Psoas muscle (tissue), 7 donors: ENCODE measurements at regions not wholly inside any gene's neighbourhood (a gene's known extent, or its start where the extent isn't known, plus 50 kb on each side); places are given as distances from the start of the nearest gene placed in this dataset.

ENCODE experiments used
- ATAC-seq, 4 donors: fragments of 200-7000 bp; cut with Tn5 transposase; one replicate each; pipeline ENCODE4 v1.9.1; 2020; ENCODE audit warnings: moderate library complexity in 3 of 4, mild to moderate bottlenecking in 2 of 4
- DNase-seq, 2 donors: peaks; one replicate each; pipeline ENCODE4 v3.0.0-alpha.2; 2020
- H3K27ac ChIP-seq: fragments of 200-600 bp; one replicate; pipeline ENCODE4 v1.8.0; 2022
- H3K27me3 ChIP-seq, 3 donors: fragments of 200-600 bp in 1 of 3; one replicate each; pipeline versions ENCODE4 v1.6.1 to v1.8.0; 2013 to 2022; ENCODE audit warnings: low read length in 2 of 3, mild to moderate bottlenecking in 2 of 3, moderate library complexity in 1 of 3; ENCODE audit not compliant: insufficient read depth in 3 of 3
- H3K36me3 ChIP-seq, 2 donors: fragments of 200-600 bp in 1 of 2; one replicate each; pipeline versions ENCODE4 v1.6.1 to v1.8.0; 2013 to 2022; ENCODE audit warnings: low read depth in 1 of 2, mild to moderate bottlenecking in 1 of 2, moderate library complexity in 1 of 2; ENCODE audit not compliant: insufficient read depth in 1 of 2
- H3K4me1 ChIP-seq: fragments of 200-600 bp; one replicate; pipeline ENCODE4 v1.8.0; 2022
- H3K4me3 ChIP-seq: fragments of 200-600 bp; one replicate; pipeline ENCODE4 v1.8.0; 2022; ENCODE audit warnings: mild to moderate bottlenecking
- H3K9me3 ChIP-seq: fragments of 200-600 bp; one replicate; pipeline ENCODE4 v1.8.0; 2022
- WGBS, 3 donors: extraction: QIAGEN DNeasy Blood & Tissue Kit; methylation state at CpG; one replicate each; pipeline versions ENCODE4 v1.1.6 to v1.1.7; 2013; 5-methylcytosine and 5-hydroxymethylcytosine counted together
- intact Hi-C, 2 donors: fragments of 100-400 bp; cut with DNase I; formaldehyde crosslinking; loops; one replicate each; pipeline versions ENCODE4 v1.11.0 to v1.14.2; 2022
- TF ChIP-seq, protein P1 (sequence below): fragments of 200-600 bp; IDR thresholded peaks from one replicate; pipeline ENCODE4 v1.8.0; 2022; ENCODE audit warnings: antibody characterized with exemption
- donor health status: healthy with polysubstance abuse.
- donor health status: DM: no; HTN: no; CAD: no; lungs with moderate emphysema.
- donor health status: Bipolar disorder and iron deficiency.
- donor health status: healthy.
- donor health status: DM: yes; HTN: yes; CAD: no.
- donor health status: DM: no; HTN: no; CAD: no.
- donor health status: DM: yes; HTN: yes; CAD: no.

GRCh38 chr2:163312713-163313112 lies 423.1 kb downstream of the FIGN start:
- Histone ChIP-seq H3K9me3 (no peaks in the 10 kb centered on the region), H3K4me3 (no peak overlapping the region), H3K4me1 (no peaks in the 10 kb centered on the region), H3K27ac (no peak overlapping the region), H3K27me3 (peaks cover 0 to 2% (median 0%) of the 10 kb centered on the region in 3 donors), H3K36me3 (no peaks in the 10 kb centered on the region)
- 0 to 24% (median 10%) methylated on average over 1 of the region's 1 CpG for WGBS, 3 donors
- TF ChIP-seq, protein P1, sequence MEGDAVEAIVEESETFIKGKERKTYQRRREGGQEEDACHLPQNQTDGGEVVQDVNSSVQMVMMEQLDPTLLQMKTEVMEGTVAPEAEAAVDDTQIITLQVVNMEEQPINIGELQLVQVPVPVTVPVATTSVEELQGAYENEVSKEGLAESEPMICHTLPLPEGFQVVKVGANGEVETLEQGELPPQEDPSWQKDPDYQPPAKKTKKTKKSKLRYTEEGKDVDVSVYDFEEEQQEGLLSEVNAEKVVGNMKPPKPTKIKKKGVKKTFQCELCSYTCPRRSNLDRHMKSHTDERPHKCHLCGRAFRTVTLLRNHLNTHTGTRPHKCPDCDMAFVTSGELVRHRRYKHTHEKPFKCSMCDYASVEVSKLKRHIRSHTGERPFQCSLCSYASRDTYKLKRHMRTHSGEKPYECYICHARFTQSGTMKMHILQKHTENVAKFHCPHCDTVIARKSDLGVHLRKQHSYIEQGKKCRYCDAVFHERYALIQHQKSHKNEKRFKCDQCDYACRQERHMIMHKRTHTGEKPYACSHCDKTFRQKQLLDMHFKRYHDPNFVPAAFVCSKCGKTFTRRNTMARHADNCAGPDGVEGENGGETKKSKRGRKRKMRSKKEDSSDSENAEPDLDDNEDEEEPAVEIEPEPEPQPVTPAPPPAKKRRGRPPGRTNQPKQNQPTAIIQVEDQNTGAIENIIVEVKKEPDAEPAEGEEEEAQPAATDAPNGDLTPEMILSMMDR = no peak
- no peak for DNase-seq
- intact Hi-C loops = no loop called here
- ATAC-seq = no peak

DNA sequence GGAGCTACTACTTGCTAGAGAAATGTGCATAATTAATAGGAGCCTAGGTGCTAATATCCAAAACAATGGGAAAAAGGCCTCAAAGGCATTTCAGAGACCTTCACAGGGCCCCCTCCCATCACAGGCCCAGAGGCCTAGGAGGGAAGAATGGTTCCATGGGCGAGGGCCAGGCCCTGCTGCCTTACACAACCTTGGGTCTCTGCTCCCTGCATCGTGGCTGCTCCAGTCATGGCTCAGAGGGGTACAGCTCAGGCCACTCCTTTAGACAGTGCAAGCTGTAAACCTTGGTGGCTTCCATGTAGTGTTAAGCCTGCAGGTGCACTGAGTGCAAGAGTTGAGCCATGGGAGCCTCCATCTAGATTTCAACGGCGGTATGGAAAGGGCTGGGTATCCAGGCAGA lies 429.2 kb downstream of the FIGN start:
- H3K4me3 ChIP-seq = no peak overlapping the region
- no peaks in the 10 kb centered on the region for H3K36me3 ChIP-seq
- intact Hi-C loops = no loop called here
- DNase-seq = no peak
- no peaks in the 10 kb centered on the region for H3K4me1 ChIP-seq
- whole genome bisulfite sequencing, 3 donors = 83 to 86% (median 85%) methylated on average over 4 of the region's 4 CpGs
- H3K9me3 ChIP-seq = no peaks in the 10 kb centered on the region
- H3K27ac ChIP-seq = no peak overlapping the region
- H3K27me3 ChIP-seq = no peaks in the 10 kb centered on the region
- ATAC-seq = no peak
- TF ChIP-seq, protein P1 = no peak

DNA sequence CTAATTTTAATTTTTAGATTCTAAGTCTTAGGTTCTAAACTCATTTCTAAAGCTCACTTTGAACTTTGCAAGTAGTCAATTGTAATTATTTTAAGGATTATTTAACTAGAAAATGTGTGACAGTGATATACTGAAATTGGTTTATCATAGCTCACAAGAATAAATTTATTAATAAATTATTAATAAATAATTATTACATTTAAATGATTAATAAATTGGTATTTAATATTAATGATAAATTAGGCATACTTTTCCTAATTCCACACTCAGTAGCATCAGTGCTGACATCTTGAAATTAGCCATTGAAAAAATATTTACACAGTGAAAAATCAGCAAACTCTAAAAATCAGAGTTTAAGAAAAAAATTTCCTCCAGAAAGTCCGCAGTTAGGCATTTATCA lies 433.7 kb downstream of the FIGN start:
- H3K36me3 ChIP-seq = no peaks in the 10 kb centered on the region
- no peaks in the 10 kb centered on the region for H3K9me3 ChIP-seq
- TF ChIP-seq, protein P1 = no peak
- H3K4me3 ChIP-seq = no peak overlapping the region
- ATAC-seq = no peak
- intact Hi-C loops = no loop called here
- 91 to 93% (median 92%) methylated on average over 1 of the region's 1 CpG for WGBS, 3 donors
- no peaks in the 10 kb centered on the region for H3K4me1 ChIP-seq
- no peaks in the 10 kb centered on the region for H3K27me3 ChIP-seq
- no peak for DNase-seq
- no peak overlapping the region for H3K27ac ChIP-seq

DNA sequence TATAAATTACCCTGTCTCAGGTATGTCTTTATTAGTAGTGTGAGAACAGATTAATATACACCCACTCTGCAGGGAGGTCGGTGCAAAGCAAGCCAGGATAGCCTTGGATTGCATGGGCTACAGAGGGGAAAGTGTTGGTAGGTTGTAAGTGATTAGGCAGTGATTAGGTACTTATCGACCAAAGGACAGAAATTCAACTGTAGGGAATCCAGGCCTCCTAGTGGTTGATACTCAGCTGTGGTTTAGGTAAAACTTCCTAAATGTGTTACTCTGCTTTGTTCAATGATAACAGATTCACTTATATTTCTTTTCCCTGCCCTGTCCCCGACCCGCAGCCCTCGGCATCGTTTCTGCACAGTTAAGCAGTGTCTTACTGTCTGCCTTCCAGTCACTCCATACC lies 444.0 kb downstream of the FIGN start:
- TF ChIP-seq, protein P1 = no peak
- 86 to 93% (median 92%) methylated on average over 6 of the region's 6 CpGs for WGBS, 3 donors
- Histone ChIP-seq H3K36me3 (no peaks in the 10 kb centered on the region), H3K27ac (no peak overlapping the region), H3K4me1 (no peaks in the 10 kb centered on the region), H3K9me3 (no peaks in the 10 kb centered on the region), H3K27me3 (no peaks in the 10 kb centered on the region), H3K4me3 (no peak overlapping the region)
- ATAC-seq (no peak), DNase-seq (no peak)
- intact Hi-C loops = no loop called here

GRCh38 chr2:163281717-163282116 lies 443.1 kb upstream of the KCNH7 start:
- WGBS, 3 donors = 85 to 91% (median 87%) methylated on average over 2 of the region's 2 CpGs
- ATAC-seq (no peak), DNase-seq (no peak)
- Histone ChIP-seq H3K4me1 (no peaks in the 10 kb centered on the region), H3K36me3 (no peaks in the 10 kb centered on the region), H3K27ac (no peak overlapping the region), H3K4me3 (no peak overlapping the region), H3K9me3 (peaks cover 4% of the 10 kb centered on the region), H3K27me3 (no peaks in the 10 kb centered on the region)
- intact Hi-C loops = no loop called here
- TF ChIP-seq, protein P1 = no peak
